H9 (cell line): ENCODE measurements at regions not wholly inside any gene's neighbourhood (a gene's known extent, or its start where the extent isn't known, plus 50 kb on each side); places are given as distances from the start of the nearest gene placed in this dataset.
"Not testable (repeated sequence)": the region's sequence is repeated elsewhere in the genome, so short reads cannot be mapped to it uniquely, and the experiment has no call there.

Source experiments
- DNase-seq: peaks from one replicate; pipeline ENCODE4 v3.0.0-alpha.2; 2017
- H2AFZ ChIP-seq: one replicate; pipeline ENCODE4 v1.6.1; 2013; ENCODE audit warnings: mild to moderate bottlenecking, low read length, control low read depth, moderate library complexity
- H2AK5ac ChIP-seq: 2 replicates; pipeline ENCODE4 v1.6.1; 2013; ENCODE audit warnings: low read length, control low read depth, mixed read lengths; ENCODE audit not compliant: insufficient read length
- H2BK120ac ChIP-seq: one replicate; pipeline ENCODE4 v1.6.1; 2013; ENCODE audit warnings: low read depth, mild to moderate bottlenecking, low read length, control low read depth, inconsistent platforms; ENCODE audit not compliant: poor library complexity, severe bottlenecking
- H2BK12ac ChIP-seq: 2 replicates; pipeline ENCODE4 v1.6.1; 2013; ENCODE audit warnings: low read length, control low read depth, mixed read lengths, low read depth; ENCODE audit not compliant: insufficient read length
- H2BK15ac ChIP-seq: 2 replicates; pipeline ENCODE4 v1.6.1; 2013; ENCODE audit warnings: low read depth, low read length, control low read depth
- H2BK20ac ChIP-seq: one replicate; pipeline ENCODE4 v1.6.1; 2013; ENCODE audit warnings: low read depth, mild to moderate bottlenecking, low read length, control low read depth, inconsistent platforms; ENCODE audit not compliant: poor library complexity, severe bottlenecking
- H2BK5ac ChIP-seq: 2 replicates; pipeline ENCODE4 v1.6.1; 2013; ENCODE audit warnings: low read length, control low read depth, mixed read lengths; ENCODE audit not compliant: insufficient read length
- H3K14ac ChIP-seq: 2 replicates; pipeline ENCODE4 v1.6.1; 2013; ENCODE audit warnings: low read length, control low read depth; ENCODE audit not compliant: insufficient read depth
- H3K18ac ChIP-seq: 2 replicates; pipeline ENCODE4 v1.6.1; 2013; ENCODE audit warnings: low read depth, mild to moderate bottlenecking, mixed read lengths, low read length, control low read depth; ENCODE audit not compliant: insufficient read length
- H3K23ac ChIP-seq: 2 replicates; pipeline ENCODE4 v1.6.1; 2013; ENCODE audit warnings: low read length, control low read depth, mixed read lengths, low read depth; ENCODE audit not compliant: insufficient read length
- H3K23me2 ChIP-seq: 2 replicates; pipeline ENCODE4 v1.6.1; 2013; ENCODE audit warnings: low read depth, mild to moderate bottlenecking, mixed read lengths, low read length, control low read depth; ENCODE audit not compliant: insufficient read length, poor library complexity, severe bottlenecking
- H3K27ac ChIP-seq: 2 replicates; pipeline ENCODE4 v1.5.1; 2013; ENCODE audit warnings: low read length, control low read depth, mixed read lengths, low read depth; ENCODE audit not compliant: insufficient read length
- H3K27me3 ChIP-seq: 2 replicates; pipeline ENCODE4 v1.6.1; 2013; ENCODE audit warnings: low read length, control low read depth, inconsistent platforms; ENCODE audit not compliant: insufficient read depth
- H3K4ac ChIP-seq: 2 replicates; pipeline ENCODE4 v1.6.1; 2013; ENCODE audit warnings: low read depth, mild to moderate bottlenecking, control low read depth, inconsistent platforms, low read length, moderate library complexity
- H3K4me1 ChIP-seq: 2 replicates; pipeline ENCODE4 v1.6.1; 2013; ENCODE audit warnings: low read length, control low read depth, inconsistent platforms; ENCODE audit not compliant: insufficient read depth
- H3K4me2 ChIP-seq: 2 replicates; pipeline ENCODE4 v1.6.1; 2013; ENCODE audit warnings: low read length, control low read depth, mixed read lengths; ENCODE audit not compliant: insufficient read length, insufficient read depth
- H3K56ac ChIP-seq: 2 replicates; pipeline ENCODE4 v1.6.1; 2013; ENCODE audit warnings: low read depth, mild to moderate bottlenecking, mixed read lengths, low read length, control low read depth; ENCODE audit not compliant: insufficient read length
- H3K79me1 ChIP-seq: 2 replicates; pipeline ENCODE4 v1.6.1; 2013; ENCODE audit warnings: low read depth, mild to moderate bottlenecking, moderate library complexity, low read length, control low read depth, inconsistent platforms; ENCODE audit not compliant: insufficient read depth, poor library complexity, severe bottlenecking
- H3K79me2 ChIP-seq: 2 replicates; pipeline ENCODE4 v1.6.1; 2013; ENCODE audit warnings: low read length, control low read depth, inconsistent platforms; ENCODE audit not compliant: insufficient read depth
- H3K9ac ChIP-seq: 2 replicates; pipeline ENCODE4 v1.6.1; 2013; ENCODE audit warnings: low read length, control low read depth, mixed read lengths; ENCODE audit not compliant: insufficient read length; ENCODE audit errors: extremely low read depth
- H3K9me3 ChIP-seq: one replicate; pipeline ENCODE4 v1.6.1; 2013; ENCODE audit warnings: low read depth, low read length, inconsistent platforms; ENCODE audit not compliant: control insufficient read depth
- H3T11ph ChIP-seq: one replicate; pipeline ENCODE4 v1.6.1; 2013; ENCODE audit warnings: mild to moderate bottlenecking, low read length, control low read depth, inconsistent platforms
- H4K20me1 ChIP-seq: one replicate; pipeline ENCODE4 v1.6.1; 2013; ENCODE audit not compliant: control insufficient read depth, insufficient read length, insufficient read depth
- H4K5ac ChIP-seq: 2 replicates; pipeline ENCODE4 v1.6.1; 2013; ENCODE audit warnings: low read depth, mild to moderate bottlenecking, mixed read lengths, low read length, control low read depth; ENCODE audit not compliant: insufficient read length
- H4K8ac ChIP-seq: replicated peaks from 2 replicates; pipeline ENCODE4 v1.6.1; 2013; ENCODE audit warnings: low read length, control low read depth, mixed read lengths, low read depth; ENCODE audit not compliant: insufficient read length
- H4K91ac ChIP-seq: 2 replicates; pipeline ENCODE4 v1.6.1; 2013; ENCODE audit warnings: low read depth, mild to moderate bottlenecking, moderate library complexity, mixed read lengths, low read length, control low read depth; ENCODE audit not compliant: insufficient read length
- H3K27ac Mint-ChIP-seq, 3 experiments: 2 replicates in 2 of 3; 3 replicates in 1 of 3; pipeline ENCODE4 v1.8.0; 2020 to 2021; ENCODE audit warnings: mixed read lengths in 3 of 3, mild to moderate bottlenecking in 1 of 3, moderate library complexity in 1 of 3
- H3K27me3 Mint-ChIP-seq: 2 replicates; pipeline ENCODE4 v1.8.0; 2021; ENCODE audit warnings: low read depth, mild to moderate bottlenecking, moderate library complexity, mixed read lengths
- H3K36me3 Mint-ChIP-seq, 3 experiments: 2 replicates in 2 of 3; 3 replicates in 1 of 3; pipeline ENCODE4 v1.8.0; 2020 to 2021; ENCODE audit warnings: low read depth in 3 of 3, mixed read lengths in 3 of 3; ENCODE audit not compliant: insufficient read depth in 1 of 3
- H3K4me1 Mint-ChIP-seq, 2 experiments: 2 replicates each; pipeline ENCODE4 v1.8.0; 2020; ENCODE audit warnings: mixed read lengths in 2 of 2
- H3K4me3 Mint-ChIP-seq, 2 experiments: 2 replicates in 1 of 2; 3 replicates in 1 of 2; pipeline ENCODE4 v1.8.0; 2020 to 2021; ENCODE audit warnings: mild to moderate bottlenecking in 2 of 2, mixed read lengths in 2 of 2, moderate library complexity in 1 of 2
- H3K9me3 Mint-ChIP-seq, 2 experiments: 2 replicates in 1 of 2; 3 replicates in 1 of 2; pipeline ENCODE4 v1.8.0; 2020; ENCODE audit warnings: mild to moderate bottlenecking in 2 of 2, mixed read lengths in 2 of 2, moderate library complexity in 1 of 2
- WGBS: extraction: QIAGEN DNeasy Blood & Tissue Kit; methylation state at CpG from one replicate; pipeline ENCODE4 v1.1.7; 2013; ENCODE audit warnings: missing lambda C conversion rate, low lambda C conversion rate, mixed read lengths; ENCODE audit not compliant: insufficient read length; ENCODE audit errors: extremely low coverage; 5-methylcytosine and 5-hydroxymethylcytosine counted together
- TF ChIP-seq, protein P1 (sequence below): fragments of 200-600 bp; sonication (generic); conservative IDR thresholded peaks from 3 replicates; pipeline ENCODE4 v1.8.0; 2021; ENCODE audit warnings: antibody characterized with exemption, mild to moderate bottlenecking

DNA sequence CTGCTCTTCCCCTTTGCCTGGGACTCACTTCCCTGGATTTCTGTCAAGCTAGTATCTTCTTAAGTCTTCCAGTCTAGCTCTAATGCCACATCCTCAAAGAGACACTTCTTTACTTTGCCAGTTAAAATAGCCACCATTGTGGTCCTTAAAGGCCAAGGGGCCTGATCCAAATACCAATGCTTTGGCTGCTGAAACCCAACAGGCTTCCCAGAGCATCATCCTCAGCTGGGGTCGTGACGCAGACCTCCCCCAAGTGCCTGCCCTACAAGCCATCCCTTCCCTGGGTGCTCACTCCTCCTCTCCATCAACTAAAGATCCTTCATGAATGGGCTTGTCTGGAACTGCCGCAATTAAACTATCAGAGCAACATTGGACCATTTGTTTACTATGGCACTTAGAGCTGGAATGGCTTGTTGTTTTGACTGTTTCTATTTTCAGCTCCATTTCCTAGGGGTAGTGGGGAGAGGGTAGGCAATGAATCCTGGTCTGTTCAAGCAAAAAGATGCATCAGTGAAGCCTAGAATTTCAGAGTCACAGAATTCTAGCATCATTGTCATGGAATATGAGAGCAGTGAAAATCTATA is 79.6 kb upstream of the SIRPA start:
- H3K27me3 Mint-ChIP-seq = peaks cover 23% of the 10 kb centered on the region
- Histone ChIP-seq H3K56ac (no peak overlapping the region), H2BK20ac (no peak overlapping the region), H3K23me2 (no peaks in the 10 kb centered on the region), H3K27me3 (no peaks in the 10 kb centered on the region; the same call in 1 of the 2 replicates), H4K8ac (no peak overlapping the region), H3T11ph (no peak overlapping the region), H4K5ac (no peak overlapping the region), H2BK120ac (no peak overlapping the region), H3K18ac (no peak overlapping the region), H2BK12ac (no peak overlapping the region), H2AK5ac (no peak overlapping the region), H3K27ac (no peak overlapping the region), H3K4me1 (peaks cover 15% of the 10 kb centered on the region; the same call in 1 of the 2 replicates), H3K14ac (no peak overlapping the region), H3K79me2 (no peaks in the 10 kb centered on the region), H3K79me1 (no peaks in the 10 kb centered on the region), H4K91ac (no peak overlapping the region), H4K20me1 (no peaks in the 10 kb centered on the region), H3K4me2 (no peak overlapping the region), H3K9me3 (no peaks in the 10 kb centered on the region), H3K9ac (no peak overlapping the region), H2BK5ac (no peak overlapping the region), H3K4ac (no peak overlapping the region), H3K23ac (no peak overlapping the region), H2AFZ (no peak overlapping the region), H2BK15ac (no peak overlapping the region)
- H3K9me3 Mint-ChIP-seq = no peaks in the 10 kb centered on the region
- no peaks in the 10 kb centered on the region for H3K36me3 Mint-ChIP-seq
- H3K4me1 Mint-ChIP-seq = peaks cover 55 to 67% of the 10 kb centered on the region in 2 experiments
- TF ChIP-seq, protein P1, sequence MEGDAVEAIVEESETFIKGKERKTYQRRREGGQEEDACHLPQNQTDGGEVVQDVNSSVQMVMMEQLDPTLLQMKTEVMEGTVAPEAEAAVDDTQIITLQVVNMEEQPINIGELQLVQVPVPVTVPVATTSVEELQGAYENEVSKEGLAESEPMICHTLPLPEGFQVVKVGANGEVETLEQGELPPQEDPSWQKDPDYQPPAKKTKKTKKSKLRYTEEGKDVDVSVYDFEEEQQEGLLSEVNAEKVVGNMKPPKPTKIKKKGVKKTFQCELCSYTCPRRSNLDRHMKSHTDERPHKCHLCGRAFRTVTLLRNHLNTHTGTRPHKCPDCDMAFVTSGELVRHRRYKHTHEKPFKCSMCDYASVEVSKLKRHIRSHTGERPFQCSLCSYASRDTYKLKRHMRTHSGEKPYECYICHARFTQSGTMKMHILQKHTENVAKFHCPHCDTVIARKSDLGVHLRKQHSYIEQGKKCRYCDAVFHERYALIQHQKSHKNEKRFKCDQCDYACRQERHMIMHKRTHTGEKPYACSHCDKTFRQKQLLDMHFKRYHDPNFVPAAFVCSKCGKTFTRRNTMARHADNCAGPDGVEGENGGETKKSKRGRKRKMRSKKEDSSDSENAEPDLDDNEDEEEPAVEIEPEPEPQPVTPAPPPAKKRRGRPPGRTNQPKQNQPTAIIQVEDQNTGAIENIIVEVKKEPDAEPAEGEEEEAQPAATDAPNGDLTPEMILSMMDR = no peak
- no peak overlapping the region for H3K4me3 Mint-ChIP-seq
- H3K27ac Mint-ChIP-seq = no peak overlapping the region
- peak; percentile 4 for DNase-seq
- WGBS = no CpG with 5 or more reads among the region's 3 CpGs

DNA sequence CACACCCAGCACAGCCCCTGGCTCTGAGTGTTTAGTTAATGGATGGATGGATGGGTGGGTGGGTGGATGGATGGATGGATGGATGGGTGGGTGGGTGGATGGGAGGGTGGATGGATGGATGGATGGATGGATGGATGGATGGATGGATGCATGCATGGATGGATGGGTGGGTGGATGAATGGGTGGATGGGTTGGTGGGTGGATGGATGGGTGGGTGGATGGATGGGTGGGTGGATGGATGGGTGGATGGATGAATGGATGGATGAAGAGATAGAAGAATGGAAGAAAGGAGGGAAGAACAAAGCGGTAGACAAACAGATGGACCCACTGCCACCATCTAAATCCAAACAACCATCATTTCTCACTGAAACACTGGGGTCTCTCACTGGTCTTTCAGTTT is 80.3 kb upstream of the SIRPA start:
- H3K9me3 Mint-ChIP-seq, H4K20me1 ChIP-seq, H3K4me3 Mint-ChIP-seq, H3K36me3 Mint-ChIP-seq, H3K27me3 ChIP-seq, H3K9me3 ChIP-seq, H4K8ac ChIP-seq, H3K9ac ChIP-seq, H2BK15ac ChIP-seq, DNase-seq, H3K23me2 ChIP-seq, H2BK5ac ChIP-seq, H4K91ac ChIP-seq, H3K56ac ChIP-seq, H2BK120ac ChIP-seq, H2BK20ac ChIP-seq, H3T11ph ChIP-seq, H3K4me2 ChIP-seq, H3K27ac ChIP-seq, H3K23ac ChIP-seq, H2AK5ac ChIP-seq, H2BK12ac ChIP-seq, H3K27ac Mint-ChIP-seq, H3K18ac ChIP-seq, H3K4ac ChIP-seq, H4K5ac ChIP-seq, H3K79me2 ChIP-seq, H3K14ac ChIP-seq, H2AFZ ChIP-seq, H3K79me1 ChIP-seq: not testable (repeated sequence)
- no CpG with 5 or more reads among the region's 1 CpG for WGBS
- Mint-ChIP-seq H3K27me3 (peaks cover 28% of the 10 kb centered on the region), H3K4me1 (peaks cover 58 to 70% of the 10 kb centered on the region in 2 experiments)
- peaks cover 17% of the 10 kb centered on the region; the same call in 1 of the 2 replicates for H3K4me1 ChIP-seq
